ENCODE measurements at regions not wholly inside any gene's neighbourhood (a gene's known extent, or its start where the extent isn't known, plus 50 kb on each side); places are given as distances from the start of the nearest gene placed in this dataset.

DNA sequence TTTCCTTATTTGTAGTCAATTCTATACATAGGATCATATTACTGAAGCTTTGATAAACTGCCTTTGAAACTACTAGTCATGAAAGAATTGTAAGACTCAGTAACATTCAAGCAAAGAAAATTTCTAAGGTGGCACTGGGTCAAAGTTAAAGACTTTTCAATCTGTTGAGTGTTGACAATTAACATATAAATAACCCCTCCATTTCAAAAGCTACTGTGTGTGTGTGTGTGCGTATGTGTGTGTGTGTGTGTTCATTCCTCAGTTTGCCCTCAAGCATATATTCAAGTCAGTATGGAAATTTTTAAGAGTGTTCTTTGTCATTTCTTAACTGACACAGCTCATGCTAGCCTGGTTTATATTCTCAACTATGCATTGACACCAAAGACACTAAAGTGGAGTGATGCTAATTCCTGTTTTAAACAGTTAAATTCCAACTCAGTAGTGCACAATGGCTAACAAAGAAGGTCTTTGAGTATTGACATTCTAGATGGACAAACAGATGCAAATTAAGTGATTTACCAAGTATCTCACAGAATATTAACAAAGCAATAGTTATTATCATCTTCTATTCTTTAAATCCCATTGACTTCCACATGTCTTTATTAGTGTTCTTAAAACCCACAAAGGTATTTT is 314.8 kb upstream of the GRM3 start:
- ChIA-PET POLR2A (no interaction called here), CTCF (no interaction called here), RAD21 (ENCODE audit: low non-redundant PET in 1 of 2, low total read pairs in 2 of 2, uncharacterized antibody in 2 of 2, unreplicated experiment in 2 of 2) (no interaction called here)
- H3K36me3 ChIP-seq (ENCODE audit: control insufficient read depth in 1 of 2, insufficient read depth in 2 of 2, low read length in 2 of 2): no peaks in the 10 kb centered on the region
- H3K27ac ChIP-seq (ENCODE audit: low read depth, low read length): no peak overlapping the region
- TF ChIP-seq FOSL1 (IDR thresholded peaks at IDR 0.05; ENCODE audit: low read depth) (no peak), CEBPB (IDR thresholded peaks at IDR 0.05; ENCODE audit: low read depth) (no peak), SRF (IDR thresholded peaks at IDR 0.05; ENCODE audit: low read depth) (no peak), REST (IDR thresholded peaks at IDR 0.05; ENCODE audit: low read depth) (no peak), TCF7L2 (IDR thresholded peaks at IDR 0.05; ENCODE audit: borderline replicate concordance, extremely low read depth, insufficient read depth, insufficient read length) (no peak), EGR1 (IDR thresholded peaks at IDR 0.05; ENCODE audit: low read depth) (no peak), YY1 (IDR thresholded peaks at IDR 0.05; ENCODE audit: extremely low read depth, insufficient replicate concordance, low read depth, low read length) (no peak), JUND (IDR thresholded peaks at IDR 0.05) (no peak)
- H3K4me1 ChIP-seq (ENCODE audit: control insufficient read depth in 1 of 2, insufficient read depth in 2 of 2, low read length in 2 of 2): no peaks in the 10 kb centered on the region
- ATAC-seq (no peak), DNase-seq (ENCODE audit: low read depth, low spot score) (no peak)
- intact Hi-C loops (cut with micrococcal nuclease): loop anchor here (10.0 kb wide), 1 partner anchor 46 kb away; no protein-coding TSS in a partner anchor
- no peak overlapping the region for H3K9ac ChIP-seq (ENCODE audit: low read length)
- no TSS peak for BruUV-seq (replicated peaks)
- no peak overlapping the region for H2AFZ ChIP-seq (ENCODE audit: low read depth, low read length, poor library complexity, severe bottlenecking)
- no peaks in the 10 kb centered on the region for H3K27me3 ChIP-seq (ENCODE audit: insufficient read depth, low read length)
- H3K9me2 ChIP-seq (ENCODE audit: insufficient read depth): peaks cover 4% of the 10 kb centered on the region
- H3K4me2 ChIP-seq (ENCODE audit: low read length): no peak overlapping the region
- no peaks in the 10 kb centered on the region for H3K9me3 ChIP-seq (ENCODE audit: control insufficient read depth in 1 of 2, insufficient read depth in 1 of 2, low read depth in 1 of 2, low read length in 2 of 2)
- H3K4me3 ChIP-seq (replicated peaks in 1 of 2; ENCODE audit: low read depth in 1 of 2, low read length in 2 of 2): no peak overlapping the region
- no peaks in the 10 kb centered on the region for H4K20me1 ChIP-seq (ENCODE audit: insufficient read depth)
- H3K79me2 ChIP-seq (ENCODE audit: insufficient read depth, low read length): no peaks in the 10 kb centered on the region
